ENCODE measurements at regions not wholly inside any gene's neighbourhood (a gene's known extent, or its start where the extent isn't known, plus 50 kb on each side); places are given as distances from the start of the nearest gene placed in this dataset.

DNA sequence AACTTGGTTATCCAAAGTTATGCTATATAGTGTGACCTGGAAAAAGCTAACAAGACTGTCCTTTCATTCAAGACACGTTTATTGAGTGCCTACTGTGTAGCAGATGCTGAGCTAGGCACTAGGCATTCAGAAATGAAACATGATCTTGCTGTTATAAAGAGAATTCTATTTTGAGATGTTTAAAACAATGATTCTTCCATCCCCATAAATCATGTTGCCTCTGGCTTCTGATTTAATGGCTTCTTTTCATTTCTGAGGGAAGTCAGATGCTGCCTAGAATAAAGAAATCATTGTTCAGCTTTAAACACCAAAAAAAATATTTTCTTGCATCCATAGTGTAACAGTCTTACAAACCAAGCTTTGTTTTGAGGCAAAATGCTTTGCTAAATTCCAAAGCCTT is 620.9 kb upstream of the UBE2E2 start:
- TF ChIP-seq, protein P1, sequence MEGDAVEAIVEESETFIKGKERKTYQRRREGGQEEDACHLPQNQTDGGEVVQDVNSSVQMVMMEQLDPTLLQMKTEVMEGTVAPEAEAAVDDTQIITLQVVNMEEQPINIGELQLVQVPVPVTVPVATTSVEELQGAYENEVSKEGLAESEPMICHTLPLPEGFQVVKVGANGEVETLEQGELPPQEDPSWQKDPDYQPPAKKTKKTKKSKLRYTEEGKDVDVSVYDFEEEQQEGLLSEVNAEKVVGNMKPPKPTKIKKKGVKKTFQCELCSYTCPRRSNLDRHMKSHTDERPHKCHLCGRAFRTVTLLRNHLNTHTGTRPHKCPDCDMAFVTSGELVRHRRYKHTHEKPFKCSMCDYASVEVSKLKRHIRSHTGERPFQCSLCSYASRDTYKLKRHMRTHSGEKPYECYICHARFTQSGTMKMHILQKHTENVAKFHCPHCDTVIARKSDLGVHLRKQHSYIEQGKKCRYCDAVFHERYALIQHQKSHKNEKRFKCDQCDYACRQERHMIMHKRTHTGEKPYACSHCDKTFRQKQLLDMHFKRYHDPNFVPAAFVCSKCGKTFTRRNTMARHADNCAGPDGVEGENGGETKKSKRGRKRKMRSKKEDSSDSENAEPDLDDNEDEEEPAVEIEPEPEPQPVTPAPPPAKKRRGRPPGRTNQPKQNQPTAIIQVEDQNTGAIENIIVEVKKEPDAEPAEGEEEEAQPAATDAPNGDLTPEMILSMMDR (IDR thresholded peaks at IDR 0.05): no peak
- Histone ChIP-seq H3K27ac (no peak overlapping the region), H3K4me1 (no peaks in the 10 kb centered on the region), H3K9me3 (no peaks in the 10 kb centered on the region), H3K27me3 (no peaks in the 10 kb centered on the region), H3K36me3 (no peaks in the 10 kb centered on the region), H3K4me3 (no peak overlapping the region)
- no peak for DNase-seq (ENCODE audit: low spot score)

DNA sequence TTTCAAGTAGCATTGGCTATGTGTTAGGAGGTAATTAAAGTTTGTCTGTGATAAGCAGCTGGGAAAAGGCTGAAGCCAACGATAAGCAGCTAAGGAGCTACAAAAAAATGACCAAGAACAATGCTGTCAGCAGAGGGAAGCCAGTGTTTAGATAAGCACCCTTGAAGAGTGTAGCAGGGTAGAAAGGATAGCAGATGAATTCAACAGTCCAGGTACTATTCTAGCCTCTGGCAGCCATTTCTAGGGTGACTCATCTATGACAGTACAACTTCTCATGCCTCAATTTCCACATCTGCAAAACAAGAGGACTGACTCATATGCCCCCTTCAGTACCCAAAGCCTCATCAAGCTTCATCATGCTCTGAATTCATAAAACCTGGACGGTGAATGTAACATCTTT is 617.6 kb upstream of the UBE2E2 start:
- Histone ChIP-seq H3K4me1 (no peaks in the 10 kb centered on the region), H3K9me3 (no peaks in the 10 kb centered on the region), H3K36me3 (no peaks in the 10 kb centered on the region), H3K4me3 (no peak overlapping the region), H3K27me3 (no peaks in the 10 kb centered on the region), H3K27ac (no peak overlapping the region)
- TF ChIP-seq, protein P1 (IDR thresholded peaks at IDR 0.05): no peak
- DNase-seq (ENCODE audit: low spot score): no peak

DNA sequence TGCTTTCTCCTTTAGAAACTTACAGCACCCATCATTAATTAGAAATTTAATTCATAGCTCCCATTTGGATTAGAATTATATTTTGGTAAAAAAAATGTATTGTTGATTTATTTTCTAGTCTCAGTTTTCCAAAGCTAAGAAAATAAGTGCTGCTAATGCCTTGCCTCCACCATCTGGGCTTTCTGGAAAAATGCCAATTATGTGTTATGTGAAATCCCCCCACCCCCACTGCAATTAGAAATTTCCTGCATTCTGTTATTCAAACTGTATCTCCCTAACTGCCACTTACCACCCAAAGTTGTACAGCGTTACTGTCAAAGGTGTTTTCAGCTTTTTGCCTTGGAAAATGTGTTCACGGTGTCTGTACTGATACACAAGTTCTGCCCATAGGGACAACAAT is 617.2 kb upstream of the UBE2E2 start:
- Histone ChIP-seq H3K27me3 (no peaks in the 10 kb centered on the region), H3K36me3 (no peaks in the 10 kb centered on the region), H3K9me3 (no peaks in the 10 kb centered on the region), H3K4me1 (no peaks in the 10 kb centered on the region), H3K27ac (no peak overlapping the region), H3K4me3 (no peak overlapping the region)
- TF ChIP-seq, protein P1 (IDR thresholded peaks at IDR 0.05): no peak
- no peak for DNase-seq (ENCODE audit: low spot score)

DNA sequence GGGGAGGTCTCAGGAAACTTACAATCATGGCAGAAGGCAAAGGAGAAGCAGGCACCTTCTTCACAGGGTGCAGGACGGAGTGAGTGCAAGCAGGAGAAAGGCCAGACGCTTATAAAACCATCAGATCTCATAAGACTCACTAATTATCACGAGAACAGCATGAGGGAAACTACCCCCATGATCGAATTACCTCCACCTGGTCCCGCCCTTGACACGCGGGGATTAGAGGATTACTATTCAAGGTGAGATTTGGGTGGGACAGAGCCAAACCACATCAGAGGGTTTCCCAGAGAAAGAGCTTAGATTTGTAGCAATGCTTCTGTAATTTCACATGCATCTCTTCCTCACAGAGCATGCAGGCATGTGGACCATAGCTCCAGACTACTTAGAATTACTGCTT is 615.7 kb upstream of the UBE2E2 start:
- TF ChIP-seq, protein P1 (IDR thresholded peaks at IDR 0.05): no peak

DNA sequence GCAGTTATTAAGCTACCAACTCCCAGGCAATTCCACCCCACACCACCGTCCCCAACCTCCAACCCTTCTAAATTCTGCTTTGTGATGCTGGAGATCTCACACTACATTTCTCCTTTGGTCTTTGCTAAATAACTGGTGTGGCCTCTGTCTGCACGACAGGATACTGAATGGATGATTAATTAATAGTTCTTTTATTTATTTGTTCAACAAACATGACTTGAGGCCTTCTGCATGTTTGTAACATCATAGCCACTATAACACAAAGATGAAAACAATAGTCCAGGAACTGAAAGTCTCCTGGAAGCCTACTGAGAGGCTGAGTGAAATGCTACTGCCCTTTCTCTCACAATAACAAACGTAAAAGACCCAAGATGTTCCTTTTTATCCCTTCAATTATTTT is 609.5 kb upstream of the UBE2E2 start:
- Histone ChIP-seq H3K4me3 (no peak overlapping the region), H3K27ac (no peak overlapping the region), H3K36me3 (no peaks in the 10 kb centered on the region), H3K9me3 (no peaks in the 10 kb centered on the region), H3K27me3 (no peaks in the 10 kb centered on the region), H3K4me1 (no peaks in the 10 kb centered on the region)
- TF ChIP-seq, protein P1 (IDR thresholded peaks at IDR 0.05): no peak
- no peak for DNase-seq (ENCODE audit: low spot score)

More for the DNA sequence above, 615.7 kb upstream of the UBE2E2 start:
- Histone ChIP-seq H3K27ac (no peak overlapping the region), H3K36me3 (no peaks in the 10 kb centered on the region), H3K4me3 (no peak overlapping the region), H3K9me3 (no peaks in the 10 kb centered on the region), H3K4me1 (no peaks in the 10 kb centered on the region), H3K27me3 (no peaks in the 10 kb centered on the region)
- DNase-seq (ENCODE audit: low spot score): no peak

DNA sequence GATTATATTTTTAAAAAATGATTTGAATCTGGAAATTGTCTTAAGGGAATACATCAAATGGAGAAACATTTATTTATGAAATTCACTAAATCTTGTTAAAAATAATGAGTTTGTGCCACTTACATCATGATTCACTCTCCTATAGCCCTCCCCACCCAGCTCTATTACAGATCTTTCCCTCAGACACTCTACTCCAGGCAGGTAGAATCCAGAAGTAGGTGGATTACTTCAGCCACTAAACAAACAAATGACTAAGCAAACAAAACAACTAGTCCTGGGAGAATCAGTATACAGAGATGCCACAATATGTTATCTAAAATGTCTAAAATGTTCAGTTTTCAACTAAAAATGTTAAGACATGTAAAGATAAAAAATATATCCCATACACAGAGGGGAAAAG is 608.1 kb upstream of the UBE2E2 start:
- no peak overlapping the region for H3K4me3 ChIP-seq
- TF ChIP-seq, protein P1 (IDR thresholded peaks at IDR 0.05): no peak
- H3K36me3 ChIP-seq: no peaks in the 10 kb centered on the region
- H3K27ac ChIP-seq: no peak overlapping the region
- DNase-seq (ENCODE audit: low spot score): no peak
- no peaks in the 10 kb centered on the region for H3K9me3 ChIP-seq
- H3K27me3 ChIP-seq: no peaks in the 10 kb centered on the region
- H3K4me1 ChIP-seq: no peaks in the 10 kb centered on the region
